Mesendoderm (in vitro differentiated cells): ENCODE measurements at regions not wholly inside any gene's neighbourhood (a gene's known extent, or its start where the extent isn't known, plus 50 kb on each side); places are given as distances from the start of the nearest gene placed in this dataset.

Source experiments
- DNase-seq: peaks from one replicate; pipeline ENCODE4 v3.0.0; 2013
- H2AK5ac ChIP-seq: 2 replicates; pipeline ENCODE4 v1.6.1; 2013; ENCODE audit warnings: low read length, inconsistent platforms
- H2BK120ac ChIP-seq: 2 replicates; pipeline ENCODE4 v1.6.1; 2013; ENCODE audit warnings: low read depth, mild to moderate bottlenecking, low read length, moderate library complexity, mixed read lengths
- H2BK15ac ChIP-seq: replicated peaks from 2 replicates; pipeline ENCODE4 v1.6.1; 2013; ENCODE audit warnings: low read depth, mild to moderate bottlenecking, moderate library complexity
- H2BK5ac ChIP-seq: 2 replicates; pipeline ENCODE4 v1.6.1; 2013; ENCODE audit warnings: low read length, inconsistent platforms
- H3K18ac ChIP-seq: 2 replicates; pipeline ENCODE4 v1.6.1; 2013; ENCODE audit warnings: mild to moderate bottlenecking, low read length, mixed read lengths
- H3K23ac ChIP-seq: one replicate; pipeline ENCODE4 v1.6.1; 2013; ENCODE audit warnings: low read length
- H3K27ac ChIP-seq: 2 replicates; pipeline ENCODE4 v1.5.1; 2013; ENCODE audit warnings: low read depth, mild to moderate bottlenecking, inconsistent platforms, low read length, moderate library complexity
- H3K27me3 ChIP-seq: 2 replicates; pipeline ENCODE4 v1.6.1; 2013; ENCODE audit warnings: low read length, control low read depth, mild to moderate bottlenecking, inconsistent platforms; ENCODE audit not compliant: insufficient read depth, poor library complexity
- H3K36me3 ChIP-seq: 2 replicates; pipeline ENCODE4 v1.6.1; 2013; ENCODE audit warnings: low read length, inconsistent platforms; ENCODE audit not compliant: control insufficient read depth, insufficient read depth
- H3K4ac ChIP-seq: one replicate; pipeline ENCODE4 v1.6.1; 2013; ENCODE audit warnings: low read depth, mild to moderate bottlenecking, low read length, moderate library complexity
- H3K4me1 ChIP-seq: 2 replicates; pipeline ENCODE4 v1.6.1; 2013; ENCODE audit warnings: low read depth, low read length, inconsistent platforms; ENCODE audit not compliant: control insufficient read depth
- H3K4me2 ChIP-seq: 2 replicates; pipeline ENCODE4 v1.6.1; 2013; ENCODE audit warnings: low read length
- H3K4me3 ChIP-seq: 2 replicates; pipeline ENCODE4 v1.5.1; 2013; ENCODE audit warnings: mild to moderate bottlenecking, low read length
- H3K56ac ChIP-seq: one replicate; pipeline ENCODE4 v1.6.1; 2013; ENCODE audit warnings: low read length
- H3K79me1 ChIP-seq: 2 replicates; pipeline ENCODE4 v1.6.1; 2013; ENCODE audit warnings: low read length, inconsistent platforms
- H3K79me2 ChIP-seq: 2 replicates; pipeline ENCODE4 v1.6.1; 2013; ENCODE audit warnings: mild to moderate bottlenecking, low read length; ENCODE audit not compliant: control insufficient read depth, insufficient read depth
- H3K9ac ChIP-seq: 2 replicates; pipeline ENCODE4 v1.6.1; 2013; ENCODE audit warnings: low read length, inconsistent platforms
- H4K5ac ChIP-seq: one replicate; pipeline ENCODE4 v1.6.1; 2013; ENCODE audit warnings: low read length
- H4K8ac ChIP-seq: one replicate; pipeline ENCODE4 v1.6.1; 2013; ENCODE audit warnings: low read depth, mild to moderate bottlenecking, control low read depth, low read length, moderate library complexity
- WGBS: extraction: QIAGEN DNeasy Blood & Tissue Kit; methylation state at CpG from one replicate; pipeline ENCODE4 v1.1.7; 2013; ENCODE audit warnings: low lambda C conversion rate, missing lambda C conversion rate; ENCODE audit not compliant: insufficient coverage; ENCODE audit errors: extremely low coverage; 5-methylcytosine and 5-hydroxymethylcytosine counted together

DNA sequence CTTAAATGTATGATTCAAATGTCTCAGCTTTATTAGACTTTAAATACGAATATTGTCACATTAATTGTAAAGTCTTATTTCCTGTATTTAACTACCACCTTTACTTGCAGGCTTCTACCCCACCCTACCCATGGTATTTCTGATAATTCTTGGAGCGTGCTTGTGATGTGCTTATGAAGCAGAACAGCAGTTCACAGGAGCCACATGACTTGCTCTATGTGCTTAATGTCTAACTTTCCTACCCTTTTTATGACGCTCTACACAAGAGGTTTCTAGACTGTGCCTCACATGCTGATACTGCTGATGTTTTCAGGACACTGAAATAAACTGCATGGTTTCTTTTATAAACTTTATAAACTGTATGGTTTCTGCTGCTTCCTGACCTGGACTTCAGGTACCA is 553.5 kb upstream of the CCDC54 start:
- no peak overlapping the region for H4K5ac ChIP-seq
- no peak overlapping the region for H3K9ac ChIP-seq
- H3K4me3 ChIP-seq: no peak overlapping the region
- no peak overlapping the region for H4K8ac ChIP-seq
- H3K27ac ChIP-seq: no peak overlapping the region
- H3K18ac ChIP-seq: peak overlapping the region; percentile 53
- no CpG with 5 or more reads among the region's 3 CpGs for WGBS
- no peaks in the 10 kb centered on the region for H3K79me2 ChIP-seq
- peak overlapping the region; percentile 43 for H3K4ac ChIP-seq
- no peaks in the 10 kb centered on the region for H3K27me3 ChIP-seq
- peaks cover 10% of the 10 kb centered on the region for H3K4me1 ChIP-seq
- no peak overlapping the region for H3K4me2 ChIP-seq
- H3K79me1 ChIP-seq: no peaks in the 10 kb centered on the region
- no peak overlapping the region for H2AK5ac ChIP-seq
- no peaks in the 10 kb centered on the region for H3K36me3 ChIP-seq
- no peak for DNase-seq
- H3K23ac ChIP-seq: no peak overlapping the region
- H2BK120ac ChIP-seq: no peak overlapping the region
- no peak overlapping the region for H3K56ac ChIP-seq
- H2BK15ac ChIP-seq: no peak overlapping the region
- H2BK5ac ChIP-seq: no peak overlapping the region

DNA sequence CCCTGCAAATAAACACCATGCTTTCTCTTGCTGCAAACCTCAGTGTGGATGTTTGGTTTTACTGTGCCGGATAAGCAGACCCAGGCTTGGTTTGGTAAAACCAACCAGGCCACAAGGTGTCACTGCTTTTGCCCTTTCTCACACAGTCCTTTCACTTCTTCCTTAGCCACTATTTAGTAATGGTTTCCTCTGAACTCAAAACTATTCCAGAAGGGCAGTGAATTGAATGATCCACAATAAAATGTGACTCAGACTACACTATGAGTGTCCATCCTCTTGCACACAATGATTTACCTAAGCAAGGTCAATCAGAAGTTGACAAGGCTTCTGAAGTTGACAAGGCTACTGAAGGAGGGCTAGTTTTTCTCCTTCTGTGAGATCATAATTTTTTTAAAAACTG is 552.4 kb upstream of the CCDC54 start:
- Histone ChIP-seq H3K79me1 (no peaks in the 10 kb centered on the region), H3K79me2 (no peaks in the 10 kb centered on the region), H3K4me1 (peaks cover 14% of the 10 kb centered on the region), H3K4me2 (no peak overlapping the region), H3K56ac (peak overlapping the region; percentile 6), H3K18ac (peak overlapping the region; percentile 96), H2AK5ac (no peak overlapping the region), H2BK15ac (no peak overlapping the region), H3K23ac (no peak overlapping the region), H3K9ac (no peak overlapping the region), H3K4ac (peak overlapping the region; percentile 66), H2BK120ac (peak overlapping the region; percentile 95), H4K5ac (no peak overlapping the region), H3K36me3 (no peaks in the 10 kb centered on the region), H2BK5ac (no peak overlapping the region), H3K4me3 (no peak overlapping the region), H3K27ac (no peak overlapping the region), H4K8ac (no peak overlapping the region), H3K27me3 (no peaks in the 10 kb centered on the region)
- DNase-seq: peak; percentile 79
- no CpG with 5 or more reads among the region's 1 CpG for WGBS

- Histone ChIP-seq H3K36me3 (no peaks in the 10 kb centered on the region), H3K27ac (peak overlapping the region; percentile 60), H4K5ac (no peak overlapping the region), H3K27me3 (no peaks in the 10 kb centered on the region), H3K9ac (no peak overlapping the region), H2BK15ac (peak overlapping the region; percentile 64), H3K79me1 (no peaks in the 10 kb centered on the region), H3K56ac (peak overlapping the region; percentile 0), H3K79me2 (no peaks in the 10 kb centered on the region), H3K4me2 (no peak overlapping the region), H4K8ac (no peak overlapping the region), H2AK5ac (no peak overlapping the region), H3K23ac (no peak overlapping the region), H2BK120ac (peak overlapping the region; percentile 85), H2BK5ac (no peak overlapping the region), H3K4me3 (no peak overlapping the region), H3K4ac (peak overlapping the region; percentile 87), H3K18ac (peak overlapping the region; percentile 98), H3K4me1 (peaks cover 14% of the 10 kb centered on the region)
- DNase-seq: peak; percentile 82
- WGBS: no CpG with 5 or more reads among the region's 4 CpGs
Observed at GRCh38 chr3:106825962-106826605, 551.2 kb upstream of the CCDC54 start.

DNA sequence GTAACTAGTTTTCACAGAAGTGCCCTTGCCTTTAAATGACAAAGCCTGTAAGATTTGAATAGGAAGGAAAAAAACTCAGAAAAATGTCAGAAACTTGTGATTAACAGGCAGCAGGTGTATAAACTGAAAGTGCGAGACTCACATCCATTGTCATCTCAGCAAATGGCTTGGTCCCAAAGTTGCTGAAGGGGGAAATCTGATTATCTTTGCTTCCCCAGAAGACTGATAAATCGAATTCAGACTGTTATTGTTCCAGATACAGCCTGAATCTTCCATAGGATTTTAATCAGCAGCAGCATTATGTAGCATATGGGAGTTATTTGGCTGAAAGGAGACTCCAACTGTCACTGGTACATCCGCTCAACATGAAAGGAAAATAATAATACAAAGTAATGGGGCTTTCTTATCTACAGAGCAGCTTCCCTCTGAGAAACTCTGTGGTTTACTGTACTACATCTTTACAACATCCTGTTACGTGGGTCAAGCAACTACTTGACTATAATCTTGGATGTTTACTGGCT is 550.4 kb upstream of the CCDC54 start:
- H3K56ac ChIP-seq: no peak overlapping the region
- peak overlapping the region; percentile 85 for H2BK120ac ChIP-seq
- DNase-seq: peak; percentile 55
- peaks cover 14% of the 10 kb centered on the region for H3K4me1 ChIP-seq
- H4K8ac ChIP-seq: no peak overlapping the region
- peak overlapping the region; percentile 98 for H3K18ac ChIP-seq
- no CpG with 5 or more reads among the region's 4 CpGs for WGBS
- H3K9ac ChIP-seq: no peak overlapping the region
- H3K4me2 ChIP-seq: no peak overlapping the region
- no peak overlapping the region for H3K4me3 ChIP-seq
- peak overlapping the region; percentile 60 for H3K27ac ChIP-seq
- no peak overlapping the region for H2AK5ac ChIP-seq
- H3K23ac ChIP-seq: no peak overlapping the region
- H2BK15ac ChIP-seq: peak overlapping the region; percentile 64
- H3K27me3 ChIP-seq: no peaks in the 10 kb centered on the region
- H3K4ac ChIP-seq: no peak overlapping the region
- no peaks in the 10 kb centered on the region for H3K79me2 ChIP-seq
- H2BK5ac ChIP-seq: no peak overlapping the region
- H3K36me3 ChIP-seq: no peaks in the 10 kb centered on the region
- no peak overlapping the region for H4K5ac ChIP-seq
- no peaks in the 10 kb centered on the region for H3K79me1 ChIP-seq

DNA sequence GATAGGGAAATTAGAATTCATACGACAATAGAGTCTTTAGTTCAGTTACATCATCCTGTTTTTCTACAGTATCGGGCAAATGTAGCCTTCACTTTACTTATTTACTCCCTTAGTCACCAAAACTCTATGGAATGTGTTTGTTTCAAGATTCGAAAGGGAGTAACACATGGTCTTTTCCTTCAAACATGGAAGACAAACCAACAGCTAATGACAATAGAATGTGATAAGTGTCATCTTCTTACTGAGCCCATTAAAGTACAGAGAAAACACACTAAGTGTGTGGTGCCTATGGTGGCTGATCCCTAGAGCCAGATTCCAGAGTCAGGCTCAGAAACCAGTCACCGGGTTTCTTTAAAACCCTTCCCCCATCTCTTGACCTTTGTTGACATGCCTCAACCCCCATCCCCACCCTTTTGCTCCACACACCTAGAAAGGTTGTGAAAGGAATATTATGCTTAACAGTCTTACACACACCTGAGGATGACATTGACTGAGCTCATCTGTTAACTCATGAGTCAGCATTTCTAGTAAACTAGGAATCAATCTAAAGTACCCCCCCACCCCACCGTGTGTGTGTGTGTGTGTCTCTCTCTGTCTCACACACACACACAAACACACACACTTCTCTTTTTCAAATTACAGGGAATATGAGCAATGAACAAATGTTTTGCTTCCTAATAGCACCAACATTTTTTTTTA is 549.6 kb upstream of the CCDC54 start:
- H3K18ac ChIP-seq: peak overlapping the region; percentile 97
- no peaks in the 10 kb centered on the region for H3K36me3 ChIP-seq
- peak overlapping the region; percentile 1 for H3K56ac ChIP-seq
- no CpG with 5 or more reads among the region's 5 CpGs for WGBS
- peak overlapping the region; percentile 70 for H3K4ac ChIP-seq
- DNase-seq: peak; percentile 58
- no peak overlapping the region for H3K9ac ChIP-seq
- no peaks in the 10 kb centered on the region for H3K27me3 ChIP-seq
- no peaks in the 10 kb centered on the region for H3K79me1 ChIP-seq
- H2AK5ac ChIP-seq: no peak overlapping the region
- peak overlapping the region; percentile 18 for H2BK5ac ChIP-seq
- no peak overlapping the region for H4K8ac ChIP-seq
- no peak overlapping the region for H4K5ac ChIP-seq
- H2BK15ac ChIP-seq: no peak overlapping the region
- peaks cover 14% of the 10 kb centered on the region for H3K4me1 ChIP-seq
- H3K4me3 ChIP-seq: no peak overlapping the region
- peak overlapping the region; percentile 79 for H3K27ac ChIP-seq
- peak overlapping the region; percentile 97 for H2BK120ac ChIP-seq
- no peak overlapping the region for H3K4me2 ChIP-seq
- no peak overlapping the region for H3K23ac ChIP-seq
- no peaks in the 10 kb centered on the region for H3K79me2 ChIP-seq
